ENCODE measurements at regions not wholly inside any gene's neighbourhood (a gene's known extent, or its start where the extent isn't known, plus 50 kb on each side); places are given as distances from the start of the nearest gene placed in this dataset.

DNA sequence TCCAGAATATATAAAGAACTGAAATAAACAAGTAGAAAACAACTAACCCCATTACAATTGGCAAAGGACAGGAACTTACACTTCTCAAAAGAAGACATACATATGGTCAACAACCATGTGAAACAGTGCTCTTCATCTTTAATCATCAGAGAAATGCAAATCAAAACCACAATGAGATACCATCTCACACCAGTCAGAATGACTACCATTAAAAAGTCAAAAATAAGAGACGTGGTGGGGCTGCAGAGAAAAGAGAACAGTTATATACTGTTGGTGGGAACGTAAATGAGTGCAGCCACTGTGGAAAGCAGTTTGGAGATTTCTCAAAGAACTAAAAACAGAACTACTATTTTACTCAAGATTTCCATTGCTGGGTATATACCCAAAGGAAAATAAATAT is 1696.3 kb upstream of the TMEFF2 start:
- intact Hi-C loops (cut with DNase I; ENCODE audit: low total_unique reads), result no loop called here
- 57 to 78% (median 66%) methylated on average over 2 of the region's 2 CpGs for WGBS, 5 donors
- no peaks in the 10 kb centered on the region for H3K27me3 ChIP-seq
- H3K9me3 ChIP-seq, result peaks cover 0 to 5% (median 0%) of the 10 kb centered on the region in 4 donors
- H3K4me1 ChIP-seq, result no peaks in the 10 kb centered on the region
- no peak for TF ChIP-seq EP300 (IDR thresholded peaks at IDR 0.05)
- TF ChIP-seq CTCF (IDR thresholded peaks at IDR 0.05), result no peak
- TF ChIP-seq POLR2A (IDR thresholded peaks at IDR 0.05), result no peak
- no peak for TF ChIP-seq POLR2AphosphoS5 (IDR thresholded peaks at IDR 0.05)
- no peaks in the 10 kb centered on the region for H3K36me3 ChIP-seq
- DNase-seq, result no peak
- no peak overlapping the region for H3K27ac ChIP-seq
- no peak overlapping the region for H3K4me3 ChIP-seq

DNA sequence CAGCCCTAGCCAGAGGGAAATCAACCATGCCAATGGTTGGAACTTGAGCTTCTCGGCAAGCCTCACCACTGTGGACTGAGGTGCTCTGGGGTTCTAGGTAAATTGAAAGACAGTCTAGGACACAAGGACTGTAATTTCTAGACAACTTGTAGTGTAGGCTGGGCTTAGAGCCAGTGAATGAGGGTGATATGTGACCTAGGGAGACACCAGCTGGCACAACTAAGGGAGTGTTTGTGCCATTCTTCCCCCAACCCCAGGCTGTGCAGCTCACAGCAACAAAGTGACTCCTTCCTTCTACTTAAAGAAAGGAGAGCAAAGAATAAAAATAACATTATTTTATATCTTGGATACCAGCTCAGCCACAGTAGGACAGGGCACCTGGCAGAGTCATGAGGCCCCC is 1690.7 kb upstream of the TMEFF2 start:
- Histone ChIP-seq H3K4me1 (no peaks in the 10 kb centered on the region), H3K27ac (no peak overlapping the region), H3K9me3 (peaks cover 0 to 12% (median 7%) of the 10 kb centered on the region in 4 donors), H3K36me3 (no peaks in the 10 kb centered on the region), H3K4me3 (no peak overlapping the region), H3K27me3 (no peaks in the 10 kb centered on the region)
- TF ChIP-seq EP300 (IDR thresholded peaks at IDR 0.05) (no peak), CTCF (IDR thresholded peaks at IDR 0.05) (no peak)
- no peak for DNase-seq
- intact Hi-C loops (cut with DNase I; ENCODE audit: low total_unique reads), result no loop called here
- 87 to 100% (median 97%) methylated on average over 1 of the region's 1 CpG for WGBS, 5 donors

GRCh38 chr2:193883820-193884219 is 1689.1 kb upstream of the TMEFF2 start:
- intact Hi-C loops (cut with DNase I; ENCODE audit: low total_unique reads), result no loop called here

GRCh38 chr2:193876980-193877379 is 1682.2 kb upstream of the TMEFF2 start:
- intact Hi-C loops (cut with DNase I; ENCODE audit: low total_unique reads), result no loop called here
- Histone ChIP-seq H3K36me3 (no peaks in the 10 kb centered on the region), H3K4me1 (no peaks in the 10 kb centered on the region), H3K27me3 (no peaks in the 10 kb centered on the region), H3K9me3 (peaks cover 0 to 14% (median 3%) of the 10 kb centered on the region in 4 donors), H3K27ac (no peak overlapping the region), H3K4me3 (no peak overlapping the region)
- TF ChIP-seq EP300 (IDR thresholded peaks at IDR 0.05) (no peak), POLR2AphosphoS5 (IDR thresholded peaks at IDR 0.05) (no peak), POLR2A (IDR thresholded peaks at IDR 0.05) (no peak), CTCF (IDR thresholded peaks at IDR 0.05) (no peak)
- WGBS, 5 donors, result 80 to 95% (median 93%) methylated on average over 5 of the region's 5 CpGs
- no peak for DNase-seq

More at GRCh38 chr2:193883820-193884219, 1689.1 kb upstream of the TMEFF2 start:
- H3K27ac ChIP-seq, result no peak overlapping the region
- H3K4me3 ChIP-seq, result no peak overlapping the region
- no peak for DNase-seq
- no peaks in the 10 kb centered on the region for H3K36me3 ChIP-seq
- no peak for TF ChIP-seq CTCF (IDR thresholded peaks at IDR 0.05)
- no peak for TF ChIP-seq EP300 (IDR thresholded peaks at IDR 0.05)
- TF ChIP-seq POLR2AphosphoS5 (IDR thresholded peaks at IDR 0.05), result no peak
- no peak for TF ChIP-seq POLR2A (IDR thresholded peaks at IDR 0.05)
- H3K9me3 ChIP-seq, result peaks cover 0 to 12% (median 7%) of the 10 kb centered on the region in 4 donors
- no peaks in the 10 kb centered on the region for H3K27me3 ChIP-seq
- no peaks in the 10 kb centered on the region for H3K4me1 ChIP-seq

All from stomach (tissue), 8 donors.